GM19043 (cell line): ENCODE measurements at regions not wholly inside any gene's neighbourhood (a gene's known extent, or its start where the extent isn't known, plus 50 kb on each side); places are given as distances from the start of the nearest gene placed in this dataset.

Experiments
- ATAC-seq: cut with Tn5 transposase; IDR thresholded peaks from one replicate; pipeline ENCODE4 v1.9.1; 2021; ENCODE audit warnings: low read depth; ENCODE audit not compliant: unreplicated experiment

- peak; percentile 70 for ATAC-seq
These were observed 55.0 kb upstream of the PRDM5 start for GRCh38 chr4:120977435-120977997.

DNA sequence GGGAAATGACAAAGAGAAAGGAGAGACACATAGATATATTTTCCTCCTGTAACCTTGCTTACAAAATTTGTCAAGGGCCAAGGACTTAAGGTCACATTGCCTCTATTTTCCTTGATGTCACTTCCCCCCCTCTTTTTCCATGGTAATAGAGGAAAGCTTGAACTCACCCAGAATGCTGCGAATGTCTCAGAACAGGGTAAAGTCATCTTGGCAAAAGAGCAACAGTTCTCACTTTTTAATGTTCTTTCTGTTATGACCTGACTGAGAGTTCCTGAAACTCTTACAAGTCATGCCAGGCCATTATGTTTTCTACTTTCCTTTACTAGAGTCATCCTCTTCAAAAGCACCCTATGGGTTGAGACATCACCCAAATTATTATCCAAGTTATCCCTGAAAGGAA, 50.7 kb upstream of the PRDM5 start:
- no peak for ATAC-seq
